ENCODE measurements at regions not wholly inside any gene's neighbourhood (a gene's known extent, or its start where the extent isn't known, plus 50 kb on each side); places are given as distances from the start of the nearest gene placed in this dataset.

GRCh38 chr14:44828023-44828422, 133.7 kb downstream of the KLHL28 start:
- TF ChIP-seq FOXM1 (IDR thresholded peaks at IDR 0.05; ENCODE audit: borderline replicate concordance), result no peak
- no peak for TF ChIP-seq BHLHE40 (IDR thresholded peaks at IDR 0.05; ENCODE audit: borderline replicate concordance)
- TF ChIP-seq ELF4 (IDR thresholded peaks at IDR 0.05), result no peak
- TF ChIP-seq L3MBTL2 (conservative IDR thresholded peaks at IDR 0.05), result no peak
- no peak for TF ChIP-seq SP1 (IDR thresholded peaks at IDR 0.05)
- TF ChIP-seq FOXA1 (IDR thresholded peaks at IDR 0.05), result no peak
- no peak for TF ChIP-seq SUZ12 (IDR thresholded peaks at IDR 0.05)
- no peak for TF ChIP-seq CTBP1 (IDR thresholded peaks at IDR 0.05; ENCODE audit: borderline replicate concordance)
- no peak for TF ChIP-seq TARDBP (IDR thresholded peaks at IDR 0.05)
- TF ChIP-seq LEF1 (IDR thresholded peaks at IDR 0.05; ENCODE audit: borderline replicate concordance), result no peak
- TF ChIP-seq FOXK2 (IDR thresholded peaks at IDR 0.05), result no peak
- TF ChIP-seq ARNT (IDR thresholded peaks at IDR 0.05), result no peak
- TF ChIP-seq HDGF (IDR thresholded peaks at IDR 0.05; ENCODE audit: borderline replicate concordance), result no peak

Measured in HEK293T (cell line).